Upper lobe of left lung (tissue), 6 donors: ENCODE measurements at regions not wholly inside any gene's neighbourhood (a gene's known extent, or its start where the extent isn't known, plus 50 kb on each side); places are given as distances from the start of the nearest gene placed in this dataset.

ENCODE experiments used
- ATAC-seq, 2 donors: fragments of 200-7000 bp; cut with Tn5 transposase; one replicate each; pipeline ENCODE4 v1.9.1; 2022; ENCODE audit warnings: mild to moderate bottlenecking in 2 of 2, moderate library complexity in 2 of 2; ENCODE audit not compliant: low FRiP score in 2 of 2
- DNase-seq, 2 donors: peaks; one replicate each; pipeline ENCODE4 v3.0.0-alpha.2; 2019 to 2020
- H3K27ac ChIP-seq, 4 donors: fragments of 200-600 bp; sonication (generic); one replicate each; pipeline ENCODE4 v1.5.1; 2016 to 2019
- H3K27me3 ChIP-seq, 4 donors: fragments of 200-600 bp; sonication (generic); one replicate each; pipeline ENCODE4 v1.5.1; 2017 to 2019
- H3K36me3 ChIP-seq, 4 donors: fragments of 200-600 bp; sonication (generic); one replicate each; pipeline ENCODE4 v1.5.1; 2016 to 2019
- H3K4me1 ChIP-seq, 4 donors: fragments of 200-600 bp; sonication (generic); one replicate each; pipeline ENCODE4 v1.5.1; 2018 to 2019
- H3K4me3 ChIP-seq, 4 donors: fragments of 200-600 bp; sonication (generic); one replicate each; pipeline ENCODE4 v1.5.1; 2017 to 2019; ENCODE audit warnings: mild to moderate bottlenecking in 2 of 4, moderate library complexity in 1 of 4
- H3K9me3 ChIP-seq, 4 donors: fragments of 200-600 bp; sonication (generic); one replicate each; pipeline ENCODE4 v1.5.1; 2018 to 2019
- EP300 ChIP-seq, 4 donors: sonication (generic); formaldehyde crosslinking; IDR thresholded peaks; one replicate each; pipeline ENCODE4 v1.5.1; 2017; ENCODE audit warnings: antibody characterized with exemption in 4 of 4, control low read depth in 2 of 4
- POLR2A ChIP-seq, 4 donors: fragments of 450-650 bp; IDR thresholded peaks; one replicate each; pipeline ENCODE4 v1.5.1; 2016 to 2017; ENCODE audit warnings: antibody characterized with exemption in 4 of 4, mild to moderate bottlenecking in 2 of 4
- POLR2AphosphoS5 ChIP-seq, 2 donors: sonication (generic); formaldehyde crosslinking; IDR thresholded peaks; one replicate each; pipeline ENCODE4 v1.5.1; 2017; ENCODE audit warnings: antibody characterized with exemption in 2 of 2
- WGBS, 2 donors: methylation state at CpG; one replicate each; pipeline ENCODE4 v1.1.5; 2017 to 2018; 5-methylcytosine and 5-hydroxymethylcytosine counted together
- TF ChIP-seq, protein P1 (sequence below), 6 experiments: fragments of 450-650 bp in 4 of 6; fragments of 200-600 bp in 2 of 6; sonication (generic) in 2 of 6; IDR thresholded peaks; one replicate each; pipeline ENCODE4 v1.5.1; 2016 to 2019; ENCODE audit warnings: antibody characterized with exemption in 6 of 6
- donor health status: DM: no; HTN: no; CAD: no; lungs with moderate emphysema.
- donor health status: DM: no; HTN: yes; CAD: no; lungs with severe emphysema.

DNA sequence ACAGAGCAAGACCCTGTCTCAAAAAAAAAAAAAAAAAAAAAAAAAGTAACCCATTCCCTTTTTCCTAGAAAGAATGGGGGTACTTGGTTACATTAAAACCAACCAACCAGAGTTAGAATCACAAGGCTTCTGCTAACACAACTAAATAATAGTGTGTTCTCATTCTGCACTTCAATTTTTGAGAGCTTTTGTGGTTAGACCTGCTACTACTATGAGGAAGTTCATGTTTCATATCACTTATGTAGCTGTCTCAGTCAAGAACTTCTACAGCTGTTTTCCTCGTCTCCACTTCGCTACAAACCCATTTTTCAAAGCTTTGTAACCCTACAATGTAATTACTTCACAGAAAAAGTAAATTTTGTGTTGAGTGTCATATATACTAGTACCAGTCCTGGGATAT lies 58.3 kb downstream of the PDHA2 start:
- 31 to 40% methylated on average over 2 of the region's 2 CpGs for WGBS, 2 donors
- TF ChIP-seq POLR2A (IDR thresholded peaks at IDR 0.05) (no peak), EP300 (IDR thresholded peaks at IDR 0.05) (no peak), POLR2AphosphoS5 (IDR thresholded peaks at IDR 0.05) (no peak)
- TF ChIP-seq, protein P1, sequence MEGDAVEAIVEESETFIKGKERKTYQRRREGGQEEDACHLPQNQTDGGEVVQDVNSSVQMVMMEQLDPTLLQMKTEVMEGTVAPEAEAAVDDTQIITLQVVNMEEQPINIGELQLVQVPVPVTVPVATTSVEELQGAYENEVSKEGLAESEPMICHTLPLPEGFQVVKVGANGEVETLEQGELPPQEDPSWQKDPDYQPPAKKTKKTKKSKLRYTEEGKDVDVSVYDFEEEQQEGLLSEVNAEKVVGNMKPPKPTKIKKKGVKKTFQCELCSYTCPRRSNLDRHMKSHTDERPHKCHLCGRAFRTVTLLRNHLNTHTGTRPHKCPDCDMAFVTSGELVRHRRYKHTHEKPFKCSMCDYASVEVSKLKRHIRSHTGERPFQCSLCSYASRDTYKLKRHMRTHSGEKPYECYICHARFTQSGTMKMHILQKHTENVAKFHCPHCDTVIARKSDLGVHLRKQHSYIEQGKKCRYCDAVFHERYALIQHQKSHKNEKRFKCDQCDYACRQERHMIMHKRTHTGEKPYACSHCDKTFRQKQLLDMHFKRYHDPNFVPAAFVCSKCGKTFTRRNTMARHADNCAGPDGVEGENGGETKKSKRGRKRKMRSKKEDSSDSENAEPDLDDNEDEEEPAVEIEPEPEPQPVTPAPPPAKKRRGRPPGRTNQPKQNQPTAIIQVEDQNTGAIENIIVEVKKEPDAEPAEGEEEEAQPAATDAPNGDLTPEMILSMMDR (IDR thresholded peaks at IDR 0.05): no peak

DNA sequence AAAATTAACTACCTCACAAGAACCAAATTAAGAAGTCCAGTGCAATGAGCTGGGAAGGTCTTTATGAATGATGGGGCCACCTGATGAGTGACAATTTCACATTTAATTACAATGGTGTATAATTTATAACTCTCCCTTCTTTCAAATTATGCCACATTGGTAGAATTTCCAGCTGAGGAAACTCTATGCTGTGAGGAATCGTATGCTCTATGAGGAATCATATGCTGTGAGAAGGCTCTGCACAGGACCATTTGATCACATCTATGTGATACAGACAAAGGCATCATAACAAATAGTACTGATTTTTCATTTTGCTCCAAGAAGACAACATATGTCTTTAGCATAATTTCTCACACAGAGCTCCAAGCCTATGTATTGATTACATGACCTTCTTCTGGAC lies 69.3 kb downstream of the PDHA2 start:
- no peak overlapping the region for H3K4me3 ChIP-seq
- no peak for ATAC-seq
- H3K27ac ChIP-seq: no peak overlapping the region
- H3K27me3 ChIP-seq: no peaks in the 10 kb centered on the region
- no peaks in the 10 kb centered on the region for H3K4me1 ChIP-seq
- no peak for DNase-seq
- 82 to 83% methylated on average over 1 of the region's 1 CpG for WGBS, 2 donors
- H3K9me3 ChIP-seq: no peaks in the 10 kb centered on the region
- TF ChIP-seq, protein P1 (IDR thresholded peaks at IDR 0.05): no peak
- TF ChIP-seq POLR2A (IDR thresholded peaks at IDR 0.05): no peak
- no peak for TF ChIP-seq POLR2AphosphoS5 (IDR thresholded peaks at IDR 0.05)
- TF ChIP-seq EP300 (IDR thresholded peaks at IDR 0.05): no peak
- no peaks in the 10 kb centered on the region for H3K36me3 ChIP-seq

More for the DNA sequence above, 58.3 kb downstream of the PDHA2 start:
- Histone ChIP-seq H3K27ac (no peak overlapping the region), H3K27me3 (no peaks in the 10 kb centered on the region), H3K9me3 (no peaks in the 10 kb centered on the region), H3K36me3 (no peaks in the 10 kb centered on the region), H3K4me3 (no peak overlapping the region), H3K4me1 (no peaks in the 10 kb centered on the region)
- ATAC-seq (no peak), DNase-seq (no peak)

- 64 to 79% methylated on average over 2 of the region's 2 CpGs for WGBS, 2 donors
- DNase-seq (no peak), ATAC-seq (no peak)
- H3K36me3 ChIP-seq: no peaks in the 10 kb centered on the region
- no peak overlapping the region for H3K4me3 ChIP-seq
- TF ChIP-seq POLR2A (IDR thresholded peaks at IDR 0.05): no peak
- TF ChIP-seq, protein P1 (IDR thresholded peaks at IDR 0.05): no peak
- no peak for TF ChIP-seq EP300 (IDR thresholded peaks at IDR 0.05)
- TF ChIP-seq POLR2AphosphoS5 (IDR thresholded peaks at IDR 0.05): no peak
- H3K27ac ChIP-seq: no peak overlapping the region
- H3K9me3 ChIP-seq: no peaks in the 10 kb centered on the region
- H3K4me1 ChIP-seq: no peaks in the 10 kb centered on the region
- no peaks in the 10 kb centered on the region for H3K27me3 ChIP-seq
These were observed 70.9 kb downstream of the PDHA2 start for GRCh38 chr4:95910749-95911148.

DNA sequence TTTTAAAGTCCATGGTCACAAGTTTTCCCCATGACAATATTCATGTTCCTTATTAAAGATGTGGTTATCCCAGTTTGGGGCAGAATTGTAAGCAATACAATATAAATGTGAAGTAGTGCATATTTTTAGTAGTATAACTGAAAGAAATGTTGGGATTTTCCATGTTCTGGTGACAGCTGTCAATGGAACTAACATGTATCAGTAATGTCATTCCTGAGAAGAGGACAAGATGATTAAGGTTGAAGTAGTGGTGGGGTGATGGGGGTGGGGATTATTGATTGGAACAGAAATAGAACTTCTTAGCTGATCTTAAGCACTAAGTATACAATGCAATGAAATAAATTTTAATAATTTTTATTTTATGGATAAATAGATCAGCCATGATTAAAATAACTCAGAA lies 81.6 kb downstream of the PDHA2 start:
- no peak overlapping the region for H3K27ac ChIP-seq
- DNase-seq: no peak
- no peak for TF ChIP-seq POLR2A (IDR thresholded peaks at IDR 0.05)
- TF ChIP-seq EP300 (IDR thresholded peaks at IDR 0.05): no peak
- no peak for TF ChIP-seq POLR2AphosphoS5 (IDR thresholded peaks at IDR 0.05)
- TF ChIP-seq, protein P1 (IDR thresholded peaks at IDR 0.05): no peak
- H3K27me3 ChIP-seq: no peaks in the 10 kb centered on the region
- H3K4me1 ChIP-seq: no peaks in the 10 kb centered on the region
- H3K4me3 ChIP-seq: no peak overlapping the region
- no peaks in the 10 kb centered on the region for H3K36me3 ChIP-seq
- peaks cover 0 to 6% (median 1%) of the 10 kb centered on the region in 4 donors for H3K9me3 ChIP-seq
- ATAC-seq: no peak

DNA sequence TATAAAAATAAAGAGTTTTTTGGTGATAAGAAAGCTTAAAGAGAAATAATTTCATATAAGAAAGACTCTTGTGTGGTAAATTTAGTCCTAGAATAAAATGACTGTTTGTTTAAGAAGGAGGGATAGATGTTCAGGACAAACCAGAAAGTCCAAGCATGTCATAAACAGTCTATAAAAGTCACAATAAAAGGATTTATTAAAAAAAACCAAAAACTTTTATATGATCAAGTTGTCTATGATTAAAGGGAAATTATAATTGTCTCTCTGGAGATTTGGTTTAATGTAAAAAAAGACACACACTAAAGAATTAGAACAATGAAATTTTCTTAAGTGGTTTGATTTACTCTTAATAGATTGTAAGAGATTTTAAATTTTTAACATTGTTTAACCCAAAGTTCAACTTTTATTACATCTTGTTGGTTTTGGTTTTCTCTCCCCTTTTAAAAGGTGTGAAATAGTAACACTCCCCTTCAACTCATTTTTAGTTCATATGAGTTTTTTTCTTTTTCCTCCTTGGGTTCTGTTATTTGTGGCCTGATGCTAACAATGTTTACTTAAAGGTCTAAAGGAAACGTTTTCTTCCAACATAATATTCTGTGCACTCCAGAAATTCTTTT lies 89.7 kb downstream of the PDHA2 start:
- no peaks in the 10 kb centered on the region for H3K27me3 ChIP-seq
- H3K4me3 ChIP-seq: no peak overlapping the region
- TF ChIP-seq POLR2AphosphoS5 (IDR thresholded peaks at IDR 0.05) (no peak), EP300 (IDR thresholded peaks at IDR 0.05) (no peak), POLR2A (IDR thresholded peaks at IDR 0.05) (no peak)
- TF ChIP-seq, protein P1 (IDR thresholded peaks at IDR 0.05): no peak
- H3K27ac ChIP-seq: no peak overlapping the region
- DNase-seq (no peak), ATAC-seq (no peak)
- no peaks in the 10 kb centered on the region for H3K36me3 ChIP-seq
- H3K4me1 ChIP-seq: no peaks in the 10 kb centered on the region
- peaks cover 0 to 15% (median 2%) of the 10 kb centered on the region in 4 donors for H3K9me3 ChIP-seq
- WGBS, 2 donors: 39 to 53% methylated on average over 1 of the region's 1 CpG
